Fibroblast of skin of scalp (primary cell): ENCODE measurements at regions not wholly inside any gene's neighbourhood (a gene's known extent, or its start where the extent isn't known, plus 50 kb on each side); places are given as distances from the start of the nearest gene placed in this dataset.
"Not testable (repeated sequence)": the region's sequence is repeated elsewhere in the genome, so short reads cannot be mapped to it uniquely, and the experiment has no call there.

Source experiments
- DNase-seq: peaks from one replicate; pipeline ENCODE4 v3.0.0-alpha.2; 2013

DNA sequence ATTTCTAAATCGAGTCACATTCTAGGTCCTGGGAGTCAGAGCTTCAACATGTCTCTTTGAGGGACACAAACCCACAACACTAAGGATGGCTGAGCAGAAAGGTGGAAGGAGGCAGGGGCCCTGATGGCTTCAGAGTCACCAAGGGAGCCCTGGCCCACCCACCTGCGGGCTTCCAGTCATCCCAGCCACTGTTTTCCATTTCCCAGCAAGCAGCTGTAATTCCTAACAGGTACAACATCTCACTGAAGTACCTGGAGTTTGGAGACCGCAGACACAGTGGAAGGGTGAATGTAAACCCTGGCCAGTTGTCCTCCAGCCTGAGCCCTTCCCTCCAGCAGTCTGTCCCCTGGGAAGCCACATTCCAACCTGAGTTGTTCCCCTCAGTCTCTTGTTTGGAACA lies 562.8 kb downstream of the TBC1D22A start:
- DNase-seq = no peak

- DNase-seq = no peak
These were observed 562.1 kb downstream of the TBC1D22A start for GRCh38 chr22:47324435-47324990.

DNA sequence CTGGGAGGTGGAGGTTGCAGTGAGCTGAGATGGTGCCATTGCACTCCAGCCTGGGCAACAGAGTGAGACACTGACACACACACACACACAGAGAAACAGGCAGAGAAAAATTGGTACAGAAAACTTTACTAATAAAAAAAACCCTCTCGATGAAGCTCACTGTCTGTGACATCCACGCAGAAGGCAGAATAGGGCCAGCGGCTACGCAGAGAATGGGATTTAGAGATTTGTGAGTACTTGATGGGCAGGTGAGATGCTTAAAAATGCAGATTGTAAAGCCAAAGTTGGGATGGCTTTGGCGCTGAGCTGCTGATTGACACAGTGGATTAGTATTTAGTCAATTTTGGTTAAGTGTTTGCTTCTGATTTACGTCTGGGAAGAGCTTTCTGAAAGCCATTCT lies 561.1 kb downstream of the TBC1D22A start:
- no peak for DNase-seq

DNA sequence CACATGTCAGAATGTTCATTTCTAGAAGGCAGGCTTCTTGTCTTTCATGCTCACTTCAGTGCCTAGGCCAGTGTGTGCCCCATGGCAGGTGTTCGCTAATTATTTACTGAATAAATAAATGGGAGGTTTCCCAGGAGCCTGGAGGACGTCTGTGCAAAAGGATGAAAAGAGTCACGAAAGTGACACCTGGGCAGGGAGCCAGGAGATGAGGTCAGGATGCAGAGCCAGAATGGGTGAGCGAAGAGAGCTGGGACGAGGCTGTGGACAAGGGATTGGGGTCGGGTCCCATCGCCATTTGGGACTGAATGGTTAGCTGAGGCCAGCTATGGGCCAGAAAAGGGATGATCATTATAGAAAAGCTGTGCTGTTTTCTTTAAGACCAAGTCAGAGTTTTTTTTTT lies 560.4 kb downstream of the TBC1D22A start:
- DNase-seq = no peak

DNA sequence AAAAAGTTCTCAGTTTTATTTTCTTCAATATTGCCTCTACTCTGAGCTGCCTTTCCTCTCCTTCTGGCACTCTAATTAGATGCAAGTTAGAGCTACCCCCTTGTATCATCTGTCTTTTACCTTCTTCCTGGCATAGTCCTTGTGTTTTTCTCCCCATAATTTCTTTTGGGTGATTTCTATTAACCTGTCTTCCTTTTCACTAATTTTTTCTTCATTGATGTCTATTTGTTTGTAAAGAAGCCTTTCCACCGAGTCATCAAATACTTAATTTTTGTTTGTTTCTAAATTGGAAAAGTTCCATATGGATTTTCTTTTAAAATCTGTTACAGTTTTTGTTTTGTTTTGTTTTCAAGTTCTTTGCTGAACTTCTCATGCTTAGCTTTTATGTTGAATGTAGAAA lies 558.1 kb downstream of the TBC1D22A start:
- DNase-seq = no peak

GRCh38 chr22:47318041-47318737 lies 555.7 kb downstream of the TBC1D22A start:
- DNase-seq = no peak

GRCh38 chr22:47315862-47316419 lies 553.5 kb downstream of the TBC1D22A start:
- no peak for DNase-seq

DNA sequence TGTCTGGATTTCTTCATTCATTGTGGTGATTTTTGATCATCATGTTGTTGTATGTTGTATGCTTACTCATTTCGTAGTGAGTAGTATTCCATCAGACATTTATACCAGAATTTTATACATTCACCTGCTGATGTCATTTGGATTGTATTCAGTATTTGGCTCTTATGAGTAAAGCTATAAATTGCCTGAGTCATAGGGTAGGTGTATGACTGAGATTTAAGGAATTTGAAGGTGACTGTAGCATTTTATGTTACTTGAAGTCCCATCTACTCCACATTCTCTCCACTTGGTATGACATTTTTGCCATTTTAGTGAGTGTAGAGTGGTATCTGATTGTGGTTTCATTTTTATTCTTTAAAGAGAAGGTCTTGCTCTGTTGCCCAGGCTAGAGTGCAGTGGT lies 548.2 kb downstream of the TBC1D22A start:
- no peak for DNase-seq

GRCh38 chr22:47309946-47310345 lies 547.5 kb downstream of the TBC1D22A start:
- DNase-seq = no peak

DNA sequence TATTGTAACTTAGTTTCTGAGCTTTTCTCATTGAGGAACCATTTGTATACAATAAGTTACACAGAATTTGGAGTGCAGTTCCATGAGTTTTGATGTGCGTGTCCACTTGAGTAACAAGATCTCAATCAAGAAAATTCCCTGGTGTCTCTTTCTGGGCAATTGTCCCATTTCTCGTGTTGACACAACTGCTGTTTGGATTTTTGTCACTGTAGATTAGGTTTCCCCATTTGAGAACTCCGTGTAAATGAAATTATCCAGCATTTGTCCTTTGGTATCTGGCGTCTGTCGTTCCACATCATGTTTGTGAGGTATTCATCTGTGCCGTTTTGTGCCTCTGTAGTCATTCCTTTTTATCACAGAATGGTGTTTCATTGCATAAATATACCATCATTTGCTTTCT lies 547.0 kb downstream of the TBC1D22A start:
- no peak for DNase-seq

DNA sequence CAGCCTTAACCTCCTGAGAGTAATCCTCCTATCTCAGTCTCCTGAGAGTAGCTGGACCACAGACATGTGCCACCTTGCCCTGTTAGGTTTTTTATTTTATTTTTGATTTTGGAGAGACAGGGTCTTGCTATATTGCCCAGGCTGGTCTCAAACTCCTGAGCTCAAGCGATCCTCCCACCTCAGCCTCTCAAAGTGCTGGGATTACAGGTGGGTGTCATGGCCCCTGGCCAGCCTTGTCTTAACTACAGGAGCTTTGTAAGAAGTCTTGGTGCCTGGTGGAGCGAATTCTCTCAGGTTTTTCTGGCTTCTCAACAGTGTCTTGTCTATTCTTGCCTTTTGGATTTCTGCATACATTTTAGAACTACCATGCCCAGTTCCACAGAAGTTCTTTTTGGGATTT lies 546.4 kb downstream of the TBC1D22A start:
- no peak for DNase-seq

- no peak for DNase-seq
These were observed 545.4 kb downstream of the TBC1D22A start for GRCh38 chr22:47307822-47308221.

DNA sequence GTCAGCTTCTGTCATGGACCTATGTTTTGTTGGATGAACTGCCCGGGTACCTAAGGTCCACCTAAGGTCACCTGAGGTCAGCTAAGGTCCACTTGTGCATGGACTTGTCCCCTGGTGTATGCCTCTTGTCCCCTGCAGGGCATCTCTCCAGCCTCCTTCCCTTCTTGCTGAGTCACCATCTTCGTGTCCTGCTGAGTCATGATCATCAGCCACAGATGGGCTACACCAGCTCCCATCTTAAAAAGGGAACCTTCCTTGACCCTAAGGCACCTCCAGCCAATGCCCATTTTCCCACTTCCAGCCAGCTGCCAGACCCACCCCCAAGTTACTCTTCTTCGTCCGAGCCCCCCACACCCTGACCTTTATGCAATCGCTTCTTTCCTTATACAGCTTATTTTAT lies 544.9 kb downstream of the TBC1D22A start:
- DNase-seq = peak; percentile 28

DNA sequence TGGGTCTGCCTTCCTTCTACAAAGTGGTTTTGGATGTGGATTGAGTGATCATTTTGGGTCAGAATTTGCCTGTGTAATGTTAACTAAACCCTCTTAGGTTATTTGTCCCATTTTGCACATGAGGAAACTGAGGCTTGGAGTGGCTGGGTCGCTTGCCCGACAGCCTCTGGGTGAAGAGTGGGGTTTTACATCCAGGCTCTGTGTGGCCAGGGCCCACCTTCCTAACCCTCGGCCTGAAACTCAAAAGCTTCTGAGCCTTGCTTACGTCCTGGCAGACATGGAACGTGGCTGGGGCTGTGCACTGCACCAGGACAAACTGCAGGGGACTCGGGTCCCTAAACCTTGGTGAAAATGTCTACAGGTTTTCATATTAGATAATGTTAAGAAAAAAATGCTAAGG lies 542.4 kb downstream of the TBC1D22A start:
- DNase-seq = no peak

- DNase-seq = no peak
These were observed 541.9 kb downstream of the TBC1D22A start for GRCh38 chr22:47304191-47304831.

- DNase-seq = no peak
These were observed 540.9 kb downstream of the TBC1D22A start for GRCh38 chr22:47303161-47303890.

- not testable (repeated sequence) for DNase-seq
These were observed 540.1 kb downstream of the TBC1D22A start for GRCh38 chr22:47302587-47302986.

DNA sequence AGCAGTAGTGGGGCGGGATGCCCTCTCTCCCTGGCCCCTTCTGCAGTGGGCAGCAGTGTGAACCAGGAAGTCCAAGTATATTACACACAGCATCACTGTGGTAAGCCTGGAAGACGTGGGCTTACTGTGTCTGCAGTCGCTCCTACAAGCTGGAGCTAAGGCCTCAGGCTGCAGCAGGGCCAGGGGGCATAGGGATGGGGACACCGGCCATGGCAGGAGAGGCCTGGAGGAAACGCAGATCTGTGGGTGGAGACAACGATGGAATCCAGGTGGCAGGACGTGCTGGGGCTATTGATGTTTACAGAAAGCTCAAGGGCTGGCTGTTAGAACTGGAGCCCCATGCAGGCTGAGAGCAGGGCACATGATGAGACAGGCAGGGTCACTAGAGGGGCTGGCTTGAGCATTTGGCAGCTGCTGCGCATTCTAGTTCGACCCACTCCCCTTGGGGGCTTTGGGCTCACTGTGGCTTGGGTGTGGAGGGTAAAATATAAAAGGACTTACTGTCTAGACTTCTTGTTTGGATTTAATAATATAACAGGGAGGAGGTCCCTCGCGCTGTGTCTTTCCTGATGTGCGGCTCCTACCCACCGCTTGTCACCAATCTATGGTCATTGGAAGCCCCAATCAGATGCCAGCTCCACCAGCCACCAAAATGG lies 539.5 kb downstream of the TBC1D22A start:
- no peak for DNase-seq

- no peak for DNase-seq
These were observed 538.4 kb downstream of the TBC1D22A start for GRCh38 chr22:47300698-47301405.

DNA sequence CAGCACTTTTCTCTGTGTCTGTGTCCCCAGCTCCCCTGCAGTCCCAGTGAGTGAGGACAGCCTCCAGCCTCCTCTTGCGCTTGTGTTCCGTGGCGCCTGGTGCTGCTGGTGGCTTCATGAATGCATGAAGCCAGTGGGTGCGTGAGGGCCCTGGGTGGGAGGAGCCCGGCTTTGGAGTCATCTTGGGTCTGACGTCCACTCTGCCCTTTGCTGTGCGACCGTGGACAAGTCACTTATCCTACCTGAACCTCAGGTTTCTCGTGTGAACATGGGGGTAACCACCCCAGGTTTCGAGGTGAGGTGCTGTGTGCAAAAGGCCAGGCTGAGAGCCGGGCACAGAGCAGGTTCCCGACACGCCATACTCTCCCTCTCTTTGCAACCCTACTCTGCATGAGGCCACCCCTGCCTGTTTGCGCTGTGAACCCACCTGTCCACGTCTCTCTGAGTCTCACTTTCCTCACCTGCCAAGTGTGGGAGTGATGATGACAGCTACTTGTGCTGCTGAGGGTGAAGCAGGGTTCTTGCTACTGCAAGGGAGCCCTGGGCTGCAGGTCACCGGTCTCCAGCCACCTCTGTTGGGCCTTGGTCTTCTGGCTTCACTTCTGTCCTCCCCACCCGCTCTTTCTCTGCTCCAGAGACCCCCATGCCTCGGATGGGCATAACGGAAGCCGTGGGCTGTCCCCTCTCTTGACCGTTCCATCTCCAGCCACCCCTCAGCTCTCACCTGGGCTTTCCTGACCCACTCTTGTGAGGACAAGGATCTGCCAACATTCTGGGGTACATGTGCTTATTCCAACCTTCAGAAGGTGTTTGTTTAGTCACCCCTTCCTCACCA lies 537.6 kb downstream of the TBC1D22A start:
- DNase-seq = no peak
